ENCODE measurements at regions not wholly inside any gene's neighbourhood (a gene's known extent, or its start where the extent isn't known, plus 50 kb on each side); places are given as distances from the start of the nearest gene placed in this dataset.

- DNase-seq (ENCODE audit: insufficient read length, low spot score) (no peak), FAIRE-seq (no peak)
- TF ChIP-seq, protein P1, sequence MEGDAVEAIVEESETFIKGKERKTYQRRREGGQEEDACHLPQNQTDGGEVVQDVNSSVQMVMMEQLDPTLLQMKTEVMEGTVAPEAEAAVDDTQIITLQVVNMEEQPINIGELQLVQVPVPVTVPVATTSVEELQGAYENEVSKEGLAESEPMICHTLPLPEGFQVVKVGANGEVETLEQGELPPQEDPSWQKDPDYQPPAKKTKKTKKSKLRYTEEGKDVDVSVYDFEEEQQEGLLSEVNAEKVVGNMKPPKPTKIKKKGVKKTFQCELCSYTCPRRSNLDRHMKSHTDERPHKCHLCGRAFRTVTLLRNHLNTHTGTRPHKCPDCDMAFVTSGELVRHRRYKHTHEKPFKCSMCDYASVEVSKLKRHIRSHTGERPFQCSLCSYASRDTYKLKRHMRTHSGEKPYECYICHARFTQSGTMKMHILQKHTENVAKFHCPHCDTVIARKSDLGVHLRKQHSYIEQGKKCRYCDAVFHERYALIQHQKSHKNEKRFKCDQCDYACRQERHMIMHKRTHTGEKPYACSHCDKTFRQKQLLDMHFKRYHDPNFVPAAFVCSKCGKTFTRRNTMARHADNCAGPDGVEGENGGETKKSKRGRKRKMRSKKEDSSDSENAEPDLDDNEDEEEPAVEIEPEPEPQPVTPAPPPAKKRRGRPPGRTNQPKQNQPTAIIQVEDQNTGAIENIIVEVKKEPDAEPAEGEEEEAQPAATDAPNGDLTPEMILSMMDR (IDR thresholded peaks at IDR 0.05; ENCODE audit: insufficient read depth, missing control alignments) = no peak
Observed at GRCh38 chr1:29631836-29632805, 395.8 kb downstream of the PTPRU start.

GRCh38 chr1:29631361-29631760 lies 395.0 kb downstream of the PTPRU start:
- FAIRE-seq = no peak
- DNase-seq (ENCODE audit: insufficient read length, low spot score) = no peak
- TF ChIP-seq, protein P1 (IDR thresholded peaks at IDR 0.05; ENCODE audit: insufficient read depth, missing control alignments) = no peak

- TF ChIP-seq, protein P1 (IDR thresholded peaks at IDR 0.05; ENCODE audit: insufficient read depth, missing control alignments) = no peak
- DNase-seq (ENCODE audit: insufficient read length, low spot score) (no peak), FAIRE-seq (no peak)
Observed at GRCh38 chr1:29630756-29631155, 394.4 kb downstream of the PTPRU start.

GRCh38 chr1:29629814-29630516 lies 393.6 kb downstream of the PTPRU start:
- DNase-seq (ENCODE audit: insufficient read length, low spot score) (no peak), FAIRE-seq (no peak)
- TF ChIP-seq, protein P1 (IDR thresholded peaks at IDR 0.05; ENCODE audit: insufficient read depth, missing control alignments) = no peak

- FAIRE-seq = no peak
- TF ChIP-seq, protein P1 (IDR thresholded peaks at IDR 0.05; ENCODE audit: insufficient read depth, missing control alignments) = no peak
- DNase-seq (ENCODE audit: insufficient read length, low spot score) = no peak
Observed at GRCh38 chr1:29629401-29629800, 393.1 kb downstream of the PTPRU start.

GRCh38 chr1:29628190-29628589 lies 391.9 kb downstream of the PTPRU start:
- no peak for FAIRE-seq

More at GRCh38 chr1:29628190-29628589, 391.9 kb downstream of the PTPRU start:
- TF ChIP-seq, protein P1 (IDR thresholded peaks at IDR 0.05; ENCODE audit: insufficient read depth, missing control alignments) = no peak
- DNase-seq (ENCODE audit: insufficient read length, low spot score) = no peak

Measured in D721Med (cell line).